HepG2 (cell line): ENCODE measurements at regions not wholly inside any gene's neighbourhood (a gene's known extent, or its start where the extent isn't known, plus 50 kb on each side); places are given as distances from the start of the nearest gene placed in this dataset.

ENCODE experiments used
- ATAC-seq: fragments of 200-7000 bp; cut with Tn5 transposase; 3 replicates; pipeline ENCODE4 v1.9.1; 2020; ENCODE audit warnings: mild to moderate bottlenecking, moderate library complexity
- BruUV-seq: library from RNA; stranded (reverse); fragments of 400-500 nt; replicated peaks from 2 replicates; lab custom pipeline; 2021; lab: Mats Ljungman, UMichigan
- CTCF ChIA-PET: fragments of 300-600 bp; formaldehyde crosslinking; extraction: SDS; loops from one replicate; lab custom pipeline; 2021; ENCODE audit warnings: low total read pairs, inconsistent platforms, low intra/inter-chr PET ratio; lab: Yijun Ruan, JAX
- POLR2A ChIA-PET: fragments of 350-600 bp; sonication (Branson Sonifier 250); formaldehyde crosslinking; loops from one replicate; lab custom pipeline; 2020; ENCODE audit warnings: antibody characterized with exemption, inconsistent platforms; lab: Yijun Ruan, JAX
- DNase-seq: peaks from one replicate; pipeline ENCODE4 v3.0.0-alpha.2; 2015; ENCODE audit warnings: low spot score
- FAIRE-seq: peaks from 3 replicates; lab custom pipeline; 2011; peaks lifted over from hg19 to GRCh38; lab: Jason Lieb, UNC
- H2AFZ ChIP-seq: one replicate; pipeline ENCODE4 v1.6.1; 2011; ENCODE audit warnings: low read length, inconsistent platforms
- H3K27ac ChIP-seq: fragments of 300-600 bp; 3 replicates; pipeline ENCODE4 v1.8.0; 2011; ENCODE audit warnings: mixed run types, mild to moderate bottlenecking, mixed read lengths, low read length, inconsistent platforms; ENCODE audit not compliant: insufficient read depth; ENCODE audit errors: extremely low read length
- H3K27me3 ChIP-seq, 2 experiments: fragments of 200-600 bp in 1 of 2; 2 replicates in 1 of 2; 3 replicates in 1 of 2; pipeline versions ENCODE4 v1.6.0 to v1.8.0; 2011; ENCODE audit warnings: low read length in 2 of 2, mild to moderate bottlenecking in 2 of 2, moderate library complexity in 2 of 2, inconsistent platforms in 1 of 2; ENCODE audit not compliant: insufficient read depth in 2 of 2, control insufficient read depth in 1 of 2
- H3K36me3 ChIP-seq, 2 experiments: fragments of 200-600 bp in 1 of 2; replicated peaks in 1 of 2; 2 replicates in 1 of 2; 3 replicates in 1 of 2; pipeline versions ENCODE4 v1.5.1 to v1.8.0; 2011; ENCODE audit warnings: low read length in 2 of 2, inconsistent platforms in 1 of 2; ENCODE audit not compliant: insufficient read depth in 2 of 2, control insufficient read depth in 1 of 2
- H3K4me1 ChIP-seq: 2 replicates; pipeline ENCODE4 v1.5.1; 2012; ENCODE audit warnings: low read length, inconsistent platforms; ENCODE audit not compliant: insufficient read depth
- H3K4me2 ChIP-seq: 2 replicates; pipeline ENCODE4 v1.6.0; 2011; ENCODE audit warnings: low read depth, low read length, inconsistent platforms
- H3K4me3 ChIP-seq, 3 experiments: fragments of 200-600 bp in 1 of 3; sonication (generic), shearing (Covaris generic) in 1 of 3; replicated peaks in 1 of 3; 2 replicates each; pipeline ENCODE4 v1.5.1; 2011 to 2016; ENCODE audit warnings: low read length in 3 of 3, inconsistent platforms in 2 of 3, low read depth in 2 of 3, mild to moderate bottlenecking in 2 of 3, control low read depth in 1 of 3, mixed read lengths in 1 of 3; ENCODE audit not compliant: insufficient read depth in 1 of 3
- H3K79me2 ChIP-seq: one replicate; pipeline ENCODE4 v1.6.1; 2011; ENCODE audit warnings: low read length, inconsistent platforms; ENCODE audit not compliant: insufficient read depth
- H3K9ac ChIP-seq: 2 replicates; pipeline ENCODE4 v1.6.0; 2011; ENCODE audit warnings: mild to moderate bottlenecking, low read depth, low read length, inconsistent platforms; ENCODE audit not compliant: insufficient read depth
- H3K9me3 ChIP-seq: 2 replicates; pipeline ENCODE4 v1.5.1; 2012; ENCODE audit warnings: mild to moderate bottlenecking, low read length
- H4K20me1 ChIP-seq: 2 replicates; pipeline ENCODE4 v1.6.0; 2011; ENCODE audit warnings: inconsistent platforms, mild to moderate bottlenecking, low read length, moderate library complexity; ENCODE audit not compliant: insufficient read depth
- IRF2 ChIP-seq: IDR thresholded peaks from 2 replicates; pipeline ENCODE4 v1.6.1; 2018; ENCODE audit warnings: missing genetic modification reagents, missing compliant biosample characterization
- ZMYM3 ChIP-seq: sonication (generic); formaldehyde crosslinking; IDR thresholded peaks from 2 replicates; pipeline ENCODE4 v1.5.1; 2020; ENCODE audit warnings: mild to moderate bottlenecking, missing genetic modification reagents
- ZNF446 ChIP-seq: sonication (generic); formaldehyde crosslinking; IDR thresholded peaks from 2 replicates; pipeline ENCODE4 v1.5.0; 2020; ENCODE audit warnings: mild to moderate bottlenecking, missing genetic modification reagents
- ZSCAN12 ChIP-seq: sonication (generic); formaldehyde crosslinking; IDR thresholded peaks from 2 replicates; pipeline ENCODE4 v1.9.0; 2021; ENCODE audit warnings: mild to moderate bottlenecking, missing genetic modification reagents
- ZSCAN9 ChIP-seq: IDR thresholded peaks from 2 replicates; pipeline ENCODE4 v1.6.1; 2016; ENCODE audit warnings: borderline replicate concordance
- WGBS: methylation state at CpG from one replicate; pipeline ENCODE4 v1.1.6; 2017; ENCODE audit warnings: low lambda C conversion rate; 5-methylcytosine and 5-hydroxymethylcytosine counted together
- in situ Hi-C: cut with HindIII; loops from 2 replicates; pipeline ENCODE4 v1.10.0; 2017; ENCODE audit warnings: low pct_unique_long_range_greater_than_20kb; ENCODE audit not compliant: extremely low pct_ligation_motif_present
- intact Hi-C: fragments of 100-400 bp; cut with micrococcal nuclease; formaldehyde crosslinking; loops from one replicate; pipeline ENCODE4 v1.10.0; 2022; ENCODE audit not compliant: unreplicated experiment
- TF ChIP-seq, protein P1 (sequence below): sonication (generic); formaldehyde crosslinking; IDR thresholded peaks from 2 replicates; pipeline ENCODE4 v1.4.0; 2020; ENCODE audit warnings: missing genetic modification reagents, mild to moderate bottlenecking, borderline replicate concordance
- TF ChIP-seq, protein P2 (sequence below): sonication (generic); formaldehyde crosslinking; IDR thresholded peaks from 2 replicates; pipeline ENCODE4 v1.8.1; 2023; ENCODE audit warnings: missing genetic modification reagents, inconsistent platforms, borderline replicate concordance
- TF ChIP-seq, protein P3 (sequence below): sonication (generic); formaldehyde crosslinking; IDR thresholded peaks from 2 replicates; pipeline ENCODE4 v1.4.0; 2020; ENCODE audit warnings: mild to moderate bottlenecking, missing genetic modification reagents

GRCh38 chr9:22208846-22209585 is 199.9 kb upstream of the CDKN2B start:
- Histone ChIP-seq H3K4me1 (peaks cover 9% of the 10 kb centered on the region), H3K27ac (no peak overlapping the region), H3K79me2 (no peaks in the 10 kb centered on the region), H3K27me3 (no peaks in the 10 kb centered on the region), H2AFZ (no peak overlapping the region), H3K9ac (no peak overlapping the region), H3K36me3 (no peaks in the 10 kb centered on the region), H3K4me3 (no peak overlapping the region), H3K9me3 (no peaks in the 10 kb centered on the region), H3K4me2 (no peak overlapping the region), H4K20me1 (no peaks in the 10 kb centered on the region)
- ChIA-PET POLR2A (no interaction called here), CTCF (no interaction called here)
- DNase-seq (no peak), ATAC-seq (no peak), FAIRE-seq (no peak)
- TF ChIP-seq IRF2 (CRISPR knock-in tag) (0 out of 2 replicates have a peak, but pooled peaks have one; percentile 50), ZNF446 (CRISPR knock-in tag) (no peak)
- intact Hi-C loops (no loop called here), in situ Hi-C loops (no loop called here)
- BruUV-seq = no TSS peak
- no CpG with 5 or more reads among the region's 1 CpG for WGBS

DNA sequence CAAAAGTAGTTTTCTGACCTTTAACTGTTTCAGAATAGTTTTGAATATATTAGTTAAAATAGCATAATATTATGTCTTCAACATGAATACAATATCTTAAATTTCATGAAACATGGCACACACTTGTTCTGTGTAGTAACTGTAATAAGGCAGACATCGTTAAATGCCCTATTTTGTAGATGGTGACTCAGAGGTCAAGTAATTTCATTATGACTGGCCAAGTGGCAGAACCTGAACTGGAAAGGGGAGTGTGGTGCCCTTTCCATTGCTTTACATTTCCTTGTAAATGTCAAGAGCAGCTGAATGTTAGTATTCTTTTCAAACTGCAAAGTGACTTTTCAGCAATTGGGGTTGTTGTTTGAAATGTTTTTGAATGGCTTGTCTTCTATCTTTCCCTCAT is 201.2 kb upstream of the CDKN2B start:
- in situ Hi-C loops = no loop called here
- POLR2A ChIA-PET = no interaction called here
- FAIRE-seq (no peak), DNase-seq (no peak), ATAC-seq (no peak)
- no peak overlapping the region for H3K4me3 ChIP-seq
- H3K4me2 ChIP-seq = no peak overlapping the region
- CTCF ChIA-PET = no interaction called here
- TF ChIP-seq, protein P1, sequence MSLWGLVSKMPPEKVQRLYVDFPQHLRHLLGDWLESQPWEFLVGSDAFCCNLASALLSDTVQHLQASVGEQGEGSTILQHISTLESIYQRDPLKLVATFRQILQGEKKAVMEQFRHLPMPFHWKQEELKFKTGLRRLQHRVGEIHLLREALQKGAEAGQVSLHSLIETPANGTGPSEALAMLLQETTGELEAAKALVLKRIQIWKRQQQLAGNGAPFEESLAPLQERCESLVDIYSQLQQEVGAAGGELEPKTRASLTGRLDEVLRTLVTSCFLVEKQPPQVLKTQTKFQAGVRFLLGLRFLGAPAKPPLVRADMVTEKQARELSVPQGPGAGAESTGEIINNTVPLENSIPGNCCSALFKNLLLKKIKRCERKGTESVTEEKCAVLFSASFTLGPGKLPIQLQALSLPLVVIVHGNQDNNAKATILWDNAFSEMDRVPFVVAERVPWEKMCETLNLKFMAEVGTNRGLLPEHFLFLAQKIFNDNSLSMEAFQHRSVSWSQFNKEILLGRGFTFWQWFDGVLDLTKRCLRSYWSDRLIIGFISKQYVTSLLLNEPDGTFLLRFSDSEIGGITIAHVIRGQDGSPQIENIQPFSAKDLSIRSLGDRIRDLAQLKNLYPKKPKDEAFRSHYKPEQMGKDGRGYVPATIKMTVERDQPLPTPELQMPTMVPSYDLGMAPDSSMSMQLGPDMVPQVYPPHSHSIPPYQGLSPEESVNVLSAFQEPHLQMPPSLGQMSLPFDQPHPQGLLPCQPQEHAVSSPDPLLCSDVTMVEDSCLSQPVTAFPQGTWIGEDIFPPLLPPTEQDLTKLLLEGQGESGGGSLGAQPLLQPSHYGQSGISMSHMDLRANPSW = no peak
- TF ChIP-seq ZSCAN9 (CRISPR knock-in tag) (no peak), ZMYM3 (no peak), ZSCAN12 (CRISPR knock-in tag) (no peak)
- TF ChIP-seq, protein P2, sequence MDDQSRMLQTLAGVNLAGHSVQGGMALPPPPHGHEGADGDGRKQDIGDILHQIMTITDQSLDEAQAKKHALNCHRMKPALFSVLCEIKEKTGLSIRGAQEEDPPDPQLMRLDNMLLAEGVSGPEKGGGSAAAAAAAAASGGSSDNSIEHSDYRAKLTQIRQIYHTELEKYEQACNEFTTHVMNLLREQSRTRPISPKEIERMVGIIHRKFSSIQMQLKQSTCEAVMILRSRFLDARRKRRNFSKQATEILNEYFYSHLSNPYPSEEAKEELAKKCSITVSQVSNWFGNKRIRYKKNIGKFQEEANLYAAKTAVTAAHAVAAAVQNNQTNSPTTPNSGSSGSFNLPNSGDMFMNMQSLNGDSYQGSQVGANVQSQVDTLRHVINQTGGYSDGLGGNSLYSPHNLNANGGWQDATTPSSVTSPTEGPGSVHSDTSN (CRISPR knock-in tag) = no peak
- TF ChIP-seq, protein P3, sequence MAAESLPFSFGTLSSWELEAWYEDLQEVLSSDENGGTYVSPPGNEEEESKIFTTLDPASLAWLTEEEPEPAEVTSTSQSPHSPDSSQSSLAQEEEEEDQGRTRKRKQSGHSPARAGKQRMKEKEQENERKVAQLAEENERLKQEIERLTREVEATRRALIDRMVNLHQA (CRISPR knock-in tag) = no peak
- WGBS = 24% methylated on average over 1 of the region's 1 CpG
- H3K9ac ChIP-seq = no peak overlapping the region
- H3K9me3 ChIP-seq = no peaks in the 10 kb centered on the region
- no peak overlapping the region for H3K27ac ChIP-seq
- H2AFZ ChIP-seq = no peak overlapping the region
- peaks cover 9% of the 10 kb centered on the region for H3K4me1 ChIP-seq
- no peaks in the 10 kb centered on the region for H3K79me2 ChIP-seq
- no peaks in the 10 kb centered on the region for H3K27me3 ChIP-seq
- H3K36me3 ChIP-seq = no peaks in the 10 kb centered on the region
- no TSS peak for BruUV-seq
- H4K20me1 ChIP-seq = no peaks in the 10 kb centered on the region
- intact Hi-C loops = no loop called here
